HG03457 (cell line): ENCODE measurements at regions not wholly inside any gene's neighbourhood (a gene's known extent, or its start where the extent isn't known, plus 50 kb on each side); places are given as distances from the start of the nearest gene placed in this dataset.

Source experiments
- ATAC-seq: cut with Tn5 transposase; IDR thresholded peaks from one replicate; pipeline ENCODE4 v1.9.1; 2021; ENCODE audit warnings: moderate number of reproducible peaks; ENCODE audit not compliant: unreplicated experiment

GRCh38 chr6:163948250-163948649, 533.7 kb downstream of the QKI start:
- ATAC-seq, result no peak

DNA sequence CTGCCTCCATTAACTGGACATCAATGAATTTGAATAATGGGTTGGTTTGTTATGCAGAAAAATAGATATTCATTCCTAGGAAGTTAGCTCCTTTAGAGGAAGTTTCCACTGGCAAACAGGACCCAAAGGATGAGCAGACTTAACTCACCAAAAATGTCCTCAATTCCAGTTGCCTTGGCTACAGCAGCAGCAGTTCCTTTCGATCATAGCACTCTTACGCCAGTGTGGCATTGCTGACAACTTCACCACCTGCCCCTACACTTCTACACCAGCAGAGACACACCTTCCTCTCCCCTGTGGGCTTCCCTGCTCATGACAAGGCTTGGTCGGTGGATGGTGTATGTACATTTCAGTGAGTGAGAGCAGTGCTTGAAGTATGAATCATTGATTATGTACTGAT, 532.8 kb downstream of the QKI start:
- no peak for ATAC-seq

DNA sequence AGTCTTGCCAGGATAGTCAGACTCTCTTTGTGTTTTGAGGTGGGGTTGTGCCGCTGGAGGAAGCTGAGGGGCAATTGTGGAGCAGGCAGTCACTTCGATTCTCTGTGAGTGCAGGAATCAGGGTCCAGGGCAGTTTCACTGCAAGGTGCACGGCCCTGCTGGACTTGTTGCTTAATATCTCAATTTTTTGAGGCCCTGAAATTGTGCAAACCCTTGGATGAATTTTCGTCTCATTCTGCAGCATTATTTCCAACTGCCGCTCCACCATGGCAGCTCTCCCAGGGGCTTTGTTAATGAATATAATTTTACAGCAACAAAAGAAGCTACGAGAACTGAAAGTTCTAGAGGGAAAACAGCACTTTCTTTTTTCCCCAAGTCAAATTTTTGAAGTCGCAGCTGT, 531.9 kb downstream of the QKI start:
- ATAC-seq, result no peak

DNA sequence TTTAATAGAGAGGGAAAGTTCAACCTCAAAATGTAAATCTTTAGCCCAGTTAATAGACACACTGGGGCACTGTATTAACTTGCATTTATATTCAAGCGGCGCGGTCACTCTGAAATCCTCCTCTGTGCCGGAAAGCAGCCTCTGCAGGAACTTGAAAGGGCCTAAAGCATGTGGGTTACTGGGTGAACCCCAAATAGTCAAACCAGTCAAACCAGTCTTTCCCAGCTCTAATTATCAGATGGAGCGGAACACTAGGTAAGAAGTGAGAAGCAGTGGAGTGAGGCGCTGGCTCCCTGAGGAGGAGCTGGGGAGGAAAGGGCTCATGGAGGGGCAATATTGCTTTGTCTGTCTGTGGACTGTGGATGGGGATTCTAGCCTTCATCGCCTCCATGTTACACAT, 531.3 kb downstream of the QKI start:
- ATAC-seq, result no peak

GRCh38 chr6:163944897-163945296, 530.4 kb downstream of the QKI start:
- no peak for ATAC-seq

DNA sequence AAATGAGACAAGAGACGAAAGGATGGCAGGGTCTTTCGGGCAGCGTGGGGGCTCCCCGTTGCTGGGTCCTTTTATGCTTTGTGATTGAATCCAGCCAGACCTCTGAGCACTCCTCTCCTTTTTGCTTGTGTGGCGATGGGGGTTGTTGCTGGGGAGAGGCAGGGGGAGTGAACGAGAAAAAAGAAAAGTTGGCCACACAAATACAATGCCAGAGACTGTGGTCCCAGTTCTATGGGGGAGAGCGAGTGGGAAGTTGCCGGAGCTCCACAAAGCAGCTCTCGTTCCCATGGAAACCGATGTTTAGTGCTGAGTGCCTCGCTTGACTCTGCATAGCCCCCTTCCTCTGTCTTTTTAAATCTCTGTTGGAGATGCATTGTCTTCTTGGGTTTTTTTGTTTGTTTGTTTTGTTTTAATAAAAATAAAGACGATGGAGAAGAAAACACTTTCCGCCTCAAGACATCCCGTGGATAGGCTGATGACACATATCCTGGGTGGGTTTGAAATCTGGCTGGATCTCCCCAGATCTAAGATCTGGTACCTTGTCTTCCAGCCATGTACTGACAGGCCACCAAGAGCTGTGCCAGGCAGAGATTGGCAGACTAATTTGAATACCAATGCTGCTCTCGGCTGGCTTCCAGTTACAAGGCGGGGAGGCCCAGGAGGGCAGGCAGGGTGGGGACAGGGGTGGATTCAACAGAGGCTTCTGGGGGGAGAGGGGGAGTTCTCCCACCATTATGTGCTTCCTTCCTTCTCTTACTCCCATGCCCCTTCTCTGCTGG, 529.3 kb downstream of the QKI start:
- no peak for ATAC-seq

GRCh38 chr6:163942790-163943189, 528.3 kb downstream of the QKI start:
- no peak for ATAC-seq

GRCh38 chr6:163941624-163941976, 527.1 kb downstream of the QKI start:
- ATAC-seq, result no peak

DNA sequence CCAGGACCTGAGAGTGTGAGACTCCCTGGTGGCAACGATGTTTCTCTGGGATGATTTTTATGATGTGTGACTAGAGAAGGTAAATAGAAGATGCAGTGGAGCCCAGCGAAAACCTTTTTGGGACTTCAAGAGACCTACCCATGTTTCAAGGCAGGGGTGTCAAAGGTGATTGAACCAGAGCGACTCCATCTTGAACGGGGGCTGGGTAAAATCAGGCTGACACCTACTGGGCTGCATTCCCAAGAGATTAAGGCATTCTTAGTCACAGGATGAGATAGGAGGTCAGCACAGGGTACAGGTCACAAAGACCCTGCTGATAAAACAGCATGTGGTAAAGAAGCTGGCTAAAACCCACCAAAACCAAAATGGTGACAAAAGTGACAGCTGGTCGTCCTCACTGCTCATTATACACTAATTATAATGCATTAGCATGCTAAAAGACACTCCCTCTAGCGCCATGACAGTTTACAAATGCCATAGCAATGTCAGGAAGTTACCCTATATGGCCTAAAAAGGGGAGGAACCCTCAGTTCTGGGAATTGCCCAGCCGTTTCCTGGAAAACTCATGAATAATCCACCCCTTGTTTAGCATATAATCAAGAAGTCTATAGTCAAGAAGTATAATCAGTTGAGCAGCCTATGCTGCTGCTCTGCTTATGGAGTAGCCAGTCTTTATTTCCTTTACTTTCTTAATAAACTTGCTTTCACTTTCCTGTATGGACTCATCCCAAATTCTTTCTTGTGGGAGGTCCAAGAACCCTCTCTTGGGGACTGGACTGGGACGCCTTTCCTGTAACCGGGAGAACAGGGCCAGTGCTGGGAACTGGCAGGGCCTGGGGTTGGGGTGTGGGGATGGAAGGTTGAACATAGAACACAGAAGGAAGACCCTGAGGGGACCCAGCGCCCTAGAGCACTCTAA, 526.4 kb downstream of the QKI start:
- ATAC-seq, result no peak

DNA sequence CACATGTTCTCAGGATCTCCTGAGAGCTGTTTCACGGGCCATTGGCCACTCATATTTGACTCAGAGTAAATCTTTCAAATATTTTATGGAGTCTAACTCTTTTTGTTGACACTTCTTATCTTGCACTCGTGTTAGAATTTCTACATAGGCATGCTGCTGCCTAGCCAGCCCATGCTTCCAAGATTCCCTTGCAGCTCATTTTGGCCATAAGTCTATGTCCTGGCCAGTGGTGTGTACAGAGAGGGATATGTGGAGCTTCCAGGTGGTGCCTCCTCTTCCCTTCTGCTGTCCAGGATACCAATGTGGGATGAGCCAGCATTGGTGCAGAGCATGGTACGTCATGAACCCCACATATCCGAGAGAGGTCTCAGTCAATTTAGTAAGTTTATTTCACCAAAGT, 522.6 kb downstream of the QKI start:
- no peak for ATAC-seq

- ATAC-seq, result no peak
These were observed 520.7 kb downstream of the QKI start for GRCh38 chr6:163935158-163935762.

GRCh38 chr6:163930012-163930411, 515.5 kb downstream of the QKI start:
- ATAC-seq, result no peak

DNA sequence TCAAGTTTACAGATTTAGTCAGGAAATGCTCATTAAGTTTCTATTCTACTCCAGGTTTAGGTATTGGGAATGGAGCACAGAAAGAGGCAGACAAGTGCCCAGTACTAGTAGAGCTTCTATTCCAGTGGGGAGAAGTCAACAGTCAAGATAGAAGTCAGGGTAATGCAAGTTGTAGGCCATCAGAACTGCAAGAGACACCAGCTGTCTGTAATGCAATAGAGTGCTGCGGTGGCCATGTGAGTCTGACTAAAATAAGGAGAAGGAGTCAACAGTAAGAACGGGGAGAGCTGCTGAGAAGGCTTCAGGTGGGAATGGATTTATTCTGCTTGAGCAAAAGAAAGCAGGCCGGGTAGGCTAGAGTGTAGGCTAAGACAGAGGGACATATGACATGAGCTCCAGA, 515.0 kb downstream of the QKI start:
- ATAC-seq, result no peak

- no peak for ATAC-seq
These were observed 512.1 kb downstream of the QKI start for GRCh38 chr6:163926642-163927041.

DNA sequence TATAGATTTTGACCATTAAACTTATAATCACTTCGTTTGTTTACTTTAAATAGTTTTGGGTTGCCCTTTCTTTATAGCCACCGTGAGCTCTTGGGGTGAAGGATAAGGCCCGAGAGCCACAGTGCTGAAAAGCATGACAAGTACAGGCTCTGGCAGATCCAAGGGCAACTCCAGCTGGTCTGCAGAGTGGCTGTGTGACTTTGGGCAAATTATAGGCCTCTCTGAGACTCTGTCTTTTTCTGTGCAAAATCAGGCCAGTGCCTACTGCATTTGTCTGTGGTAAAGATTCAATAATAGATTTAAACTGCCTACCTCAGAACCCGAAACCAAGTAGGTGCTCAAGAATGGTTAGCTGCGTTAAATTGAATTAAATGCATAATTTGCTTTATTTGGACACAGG, 511.3 kb downstream of the QKI start:
- ATAC-seq, result no peak

GRCh38 chr6:163923658-163924411, 509.3 kb downstream of the QKI start:
- no peak for ATAC-seq

DNA sequence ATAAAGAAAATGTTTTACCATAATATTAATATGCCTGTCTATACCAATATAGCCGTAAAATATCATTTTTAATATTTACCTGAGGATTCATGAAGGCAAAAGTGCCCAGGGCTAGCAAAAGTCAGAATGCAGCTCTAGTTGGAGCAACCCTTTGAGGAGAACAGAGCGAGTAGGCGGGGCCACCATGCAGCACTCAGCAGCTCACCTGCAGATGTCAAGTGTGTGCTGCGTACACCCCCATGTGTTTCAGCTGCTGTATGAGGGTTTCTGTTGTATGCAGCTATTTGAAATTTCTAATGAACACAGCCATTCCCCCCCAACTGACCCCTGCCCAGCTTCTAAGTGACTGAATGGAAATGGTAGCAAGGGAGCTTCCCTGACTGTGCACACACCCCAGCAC, 508.0 kb downstream of the QKI start:
- no peak for ATAC-seq

DNA sequence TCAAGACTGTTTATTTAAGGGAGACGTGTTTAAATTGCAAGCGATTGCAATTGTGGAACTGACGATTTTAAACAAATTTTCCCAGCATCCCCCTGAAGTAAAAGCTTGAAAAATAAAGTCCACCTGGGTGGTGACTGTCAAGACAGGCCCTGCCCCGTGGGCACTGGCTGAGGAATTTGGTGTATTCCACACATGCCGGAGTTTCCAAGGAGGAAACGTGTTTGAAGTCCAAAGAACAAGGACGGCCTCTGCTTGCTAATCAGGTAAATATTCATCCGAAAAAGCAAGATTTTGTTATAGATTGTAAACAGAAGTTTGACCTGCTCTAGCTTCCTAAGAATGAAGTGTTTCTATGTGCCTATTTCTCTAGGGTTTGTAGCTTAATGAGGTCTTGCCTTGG, 505.1 kb downstream of the QKI start:
- no peak for ATAC-seq

- ATAC-seq, result no peak
These were observed 502.0 kb downstream of the QKI start for GRCh38 chr6:163916315-163917081.

DNA sequence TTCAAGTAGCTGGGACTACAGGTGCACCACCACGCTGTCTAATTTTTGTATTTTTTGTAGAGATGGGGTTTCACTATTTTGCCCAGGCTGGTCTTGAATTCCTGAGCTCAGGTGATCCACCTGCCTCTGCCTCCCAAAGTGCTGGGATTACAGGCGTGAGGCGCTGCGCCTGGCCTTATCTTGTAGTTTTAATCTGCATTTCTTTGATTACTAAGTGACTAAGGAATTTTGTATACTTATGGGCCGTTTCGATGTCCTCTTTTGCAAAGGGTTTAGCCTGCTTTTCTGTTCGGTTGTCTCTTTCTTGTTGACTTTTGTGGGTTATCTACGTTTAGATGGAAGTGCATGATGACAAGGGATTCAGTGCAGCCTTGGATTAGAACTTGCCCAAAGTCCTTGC, 500.6 kb downstream of the QKI start:
- no peak for ATAC-seq
